Neural cell (in vitro differentiated cells): ENCODE measurements at regions not wholly inside any gene's neighbourhood (a gene's known extent, or its start where the extent isn't known, plus 50 kb on each side); places are given as distances from the start of the nearest gene placed in this dataset.

Experiments used
- H2AFZ ChIP-seq: fragments of 200-600, 300-800 bp; sonication (generic), shearing (Covaris generic); 2 replicates; pipeline ENCODE4 v1.6.0; 2014; ENCODE audit warnings: low read depth, mild to moderate bottlenecking, antibody characterized with exemption, low read length, moderate library complexity
- H3F3A ChIP-seq: fragments of 200-600 bp; shearing (Covaris generic); 2 replicates; pipeline ENCODE4 v1.6.1; 2016; ENCODE audit warnings: mild to moderate bottlenecking, moderate library complexity, mixed read lengths, antibody characterized with exemption, low read length; ENCODE audit not compliant: insufficient read depth, poor library complexity, severe bottlenecking
- H3K27ac ChIP-seq: fragments of 200-600, 300-800 bp; sonication (generic), shearing (Covaris generic); 2 replicates; pipeline ENCODE4 v1.5.1; 2014; ENCODE audit warnings: mild to moderate bottlenecking, low read length, moderate library complexity
- H3K27me3 ChIP-seq: fragments of 300-800, 200-600 bp; sonication (generic), shearing (Covaris generic); 2 replicates; pipeline ENCODE4 v1.6.0; 2014; ENCODE audit warnings: mild to moderate bottlenecking, low read depth, low read length, moderate library complexity; ENCODE audit not compliant: insufficient read depth
- H3K36me3 ChIP-seq: fragments of 300-800, 200-600 bp; sonication (generic), shearing (Covaris generic); 2 replicates; pipeline ENCODE4 v1.5.1; 2014; ENCODE audit warnings: mild to moderate bottlenecking, antibody characterized with exemption, low read length, moderate library complexity; ENCODE audit not compliant: insufficient read depth
- H3K4me2 ChIP-seq: fragments of 300-800, 200-600 bp; sonication (generic), shearing (Covaris generic); 2 replicates; pipeline ENCODE4 v1.6.0; 2014; ENCODE audit warnings: mild to moderate bottlenecking, low read length
- H3K4me3 ChIP-seq: fragments of 300-800, 200-600 bp; sonication (generic), shearing (Covaris generic); 2 replicates; pipeline ENCODE4 v1.5.1; 2014; ENCODE audit warnings: mild to moderate bottlenecking, low read length, moderate library complexity
- H3K79me2 ChIP-seq: fragments of 200-600 bp; shearing (Covaris generic); replicated peaks from 2 replicates; pipeline ENCODE4 v1.6.0; 2014; ENCODE audit warnings: mild to moderate bottlenecking, low read length, moderate library complexity; ENCODE audit not compliant: insufficient read depth
- H3K9ac ChIP-seq: fragments of 300-800, 200-600 bp; sonication (generic), shearing (Covaris generic); 2 replicates; pipeline ENCODE4 v1.6.1; 2016; ENCODE audit warnings: mild to moderate bottlenecking, low read length, mixed read lengths
- H3K9me2 ChIP-seq: fragments of 200-600 bp; shearing (Covaris generic); 2 replicates; pipeline ENCODE4 v1.6.1; 2016; ENCODE audit warnings: mild to moderate bottlenecking, low read length, mixed read lengths; ENCODE audit not compliant: insufficient read depth
- H3K9me3 ChIP-seq: fragments of 200-600, 300-800 bp; sonication (generic), shearing (Covaris generic); 2 replicates; pipeline ENCODE4 v1.6.1; 2016; ENCODE audit warnings: mild to moderate bottlenecking, mixed run types, low read length, moderate library complexity, mixed read lengths
- H4K20me1 ChIP-seq: fragments of 200-600 bp; shearing (Covaris generic); 2 replicates; pipeline ENCODE4 v1.6.1; 2016; ENCODE audit warnings: mild to moderate bottlenecking, mixed run types; ENCODE audit not compliant: insufficient read depth
- EP300 ChIP-seq: fragments of 450-650 bp; conservative IDR thresholded peaks from 2 replicates; pipeline ENCODE4 v1.6.1; 2014; ENCODE audit warnings: antibody characterized with exemption, mild to moderate bottlenecking, moderate library complexity; ENCODE audit not compliant: poor library complexity, severe bottlenecking
- EZH2 ChIP-seq: fragments of 200-600, 300-800 bp; shearing (Covaris generic), sonication (generic); IDR thresholded peaks from 2 replicates; pipeline ENCODE4 v1.6.1; 2014; ENCODE audit warnings: antibody characterized with exemption, low read length, borderline replicate concordance, mild to moderate bottlenecking; ENCODE audit not compliant: insufficient read depth, poor library complexity, severe bottlenecking
- MXI1 ChIP-seq: fragments of 450-650 bp; conservative IDR thresholded peaks from 2 replicates; pipeline ENCODE4 v1.6.1; 2014; ENCODE audit warnings: antibody characterized with exemption, mild to moderate bottlenecking; ENCODE audit not compliant: poor library complexity, severe bottlenecking
- POLR2AphosphoS5 ChIP-seq: IDR thresholded peaks from 2 replicates; pipeline ENCODE4 v1.6.1; 2012
- RAD21 ChIP-seq: fragments of 450-650 bp; conservative IDR thresholded peaks from 2 replicates; pipeline ENCODE4 v1.6.1; 2014; ENCODE audit warnings: antibody characterized with exemption, mild to moderate bottlenecking, moderate library complexity
- SMC3 ChIP-seq: fragments of 450-650 bp; conservative IDR thresholded peaks from 2 replicates; pipeline ENCODE4 v1.6.1; 2014; ENCODE audit warnings: antibody characterized with exemption, mild to moderate bottlenecking, moderate library complexity; ENCODE audit not compliant: poor library complexity
- TAF1 ChIP-seq: IDR thresholded peaks from 2 replicates; pipeline ENCODE4 v1.6.1; 2012; ENCODE audit warnings: low read depth
- TF ChIP-seq, protein P1 (sequence below): fragments of 450-650 bp; IDR thresholded peaks from 2 replicates; pipeline ENCODE4 v1.5.1; 2014; ENCODE audit warnings: antibody characterized with exemption, mild to moderate bottlenecking, moderate library complexity; ENCODE audit not compliant: poor library complexity, severe bottlenecking
- TF ChIP-seq, protein P2 (sequence below): IDR thresholded peaks from 2 replicates; pipeline ENCODE4 v1.6.1; 2012; ENCODE audit warnings: borderline replicate concordance

DNA sequence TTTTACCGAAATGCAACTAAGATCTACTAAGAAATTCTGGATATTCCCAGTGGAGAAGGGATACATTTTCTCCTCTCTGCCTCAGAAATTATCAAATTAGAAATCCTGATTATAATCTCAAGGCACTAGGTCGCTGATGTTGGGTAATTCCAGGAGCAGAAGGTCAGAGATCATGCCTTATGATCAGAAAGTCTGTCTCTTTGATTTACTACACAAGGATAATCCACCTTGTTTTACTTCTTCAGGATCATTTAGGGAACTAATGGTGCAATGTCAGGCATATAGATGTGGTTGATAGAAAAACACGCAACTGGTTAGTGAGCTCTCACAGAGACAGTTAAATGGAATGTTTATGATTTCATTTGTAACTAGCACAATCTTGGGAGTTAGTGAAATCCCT, 1069.7 kb downstream of the STIM2 start:
- Histone ChIP-seq H3K36me3 (no peaks in the 10 kb centered on the region), H3K4me2 (no peak overlapping the region), H3F3A (no peaks in the 10 kb centered on the region), H3K27ac (no peak overlapping the region), H3K27me3 (no peaks in the 10 kb centered on the region), H4K20me1 (no peaks in the 10 kb centered on the region), H3K4me3 (no peak overlapping the region), H2AFZ (no peak overlapping the region), H3K9me3 (no peaks in the 10 kb centered on the region), H3K79me2 (no peaks in the 10 kb centered on the region), H3K9ac (no peak overlapping the region), H3K9me2 (no peaks in the 10 kb centered on the region)
- TF ChIP-seq EP300, result no peak
- TF ChIP-seq SMC3, result no peak
- TF ChIP-seq, protein P1, sequence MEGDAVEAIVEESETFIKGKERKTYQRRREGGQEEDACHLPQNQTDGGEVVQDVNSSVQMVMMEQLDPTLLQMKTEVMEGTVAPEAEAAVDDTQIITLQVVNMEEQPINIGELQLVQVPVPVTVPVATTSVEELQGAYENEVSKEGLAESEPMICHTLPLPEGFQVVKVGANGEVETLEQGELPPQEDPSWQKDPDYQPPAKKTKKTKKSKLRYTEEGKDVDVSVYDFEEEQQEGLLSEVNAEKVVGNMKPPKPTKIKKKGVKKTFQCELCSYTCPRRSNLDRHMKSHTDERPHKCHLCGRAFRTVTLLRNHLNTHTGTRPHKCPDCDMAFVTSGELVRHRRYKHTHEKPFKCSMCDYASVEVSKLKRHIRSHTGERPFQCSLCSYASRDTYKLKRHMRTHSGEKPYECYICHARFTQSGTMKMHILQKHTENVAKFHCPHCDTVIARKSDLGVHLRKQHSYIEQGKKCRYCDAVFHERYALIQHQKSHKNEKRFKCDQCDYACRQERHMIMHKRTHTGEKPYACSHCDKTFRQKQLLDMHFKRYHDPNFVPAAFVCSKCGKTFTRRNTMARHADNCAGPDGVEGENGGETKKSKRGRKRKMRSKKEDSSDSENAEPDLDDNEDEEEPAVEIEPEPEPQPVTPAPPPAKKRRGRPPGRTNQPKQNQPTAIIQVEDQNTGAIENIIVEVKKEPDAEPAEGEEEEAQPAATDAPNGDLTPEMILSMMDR, result no peak
- TF ChIP-seq MXI1, result no peak
- no peak for TF ChIP-seq EZH2
- no peak for TF ChIP-seq RAD21
- TF ChIP-seq TAF1, result no peak
- TF ChIP-seq, protein P2, sequence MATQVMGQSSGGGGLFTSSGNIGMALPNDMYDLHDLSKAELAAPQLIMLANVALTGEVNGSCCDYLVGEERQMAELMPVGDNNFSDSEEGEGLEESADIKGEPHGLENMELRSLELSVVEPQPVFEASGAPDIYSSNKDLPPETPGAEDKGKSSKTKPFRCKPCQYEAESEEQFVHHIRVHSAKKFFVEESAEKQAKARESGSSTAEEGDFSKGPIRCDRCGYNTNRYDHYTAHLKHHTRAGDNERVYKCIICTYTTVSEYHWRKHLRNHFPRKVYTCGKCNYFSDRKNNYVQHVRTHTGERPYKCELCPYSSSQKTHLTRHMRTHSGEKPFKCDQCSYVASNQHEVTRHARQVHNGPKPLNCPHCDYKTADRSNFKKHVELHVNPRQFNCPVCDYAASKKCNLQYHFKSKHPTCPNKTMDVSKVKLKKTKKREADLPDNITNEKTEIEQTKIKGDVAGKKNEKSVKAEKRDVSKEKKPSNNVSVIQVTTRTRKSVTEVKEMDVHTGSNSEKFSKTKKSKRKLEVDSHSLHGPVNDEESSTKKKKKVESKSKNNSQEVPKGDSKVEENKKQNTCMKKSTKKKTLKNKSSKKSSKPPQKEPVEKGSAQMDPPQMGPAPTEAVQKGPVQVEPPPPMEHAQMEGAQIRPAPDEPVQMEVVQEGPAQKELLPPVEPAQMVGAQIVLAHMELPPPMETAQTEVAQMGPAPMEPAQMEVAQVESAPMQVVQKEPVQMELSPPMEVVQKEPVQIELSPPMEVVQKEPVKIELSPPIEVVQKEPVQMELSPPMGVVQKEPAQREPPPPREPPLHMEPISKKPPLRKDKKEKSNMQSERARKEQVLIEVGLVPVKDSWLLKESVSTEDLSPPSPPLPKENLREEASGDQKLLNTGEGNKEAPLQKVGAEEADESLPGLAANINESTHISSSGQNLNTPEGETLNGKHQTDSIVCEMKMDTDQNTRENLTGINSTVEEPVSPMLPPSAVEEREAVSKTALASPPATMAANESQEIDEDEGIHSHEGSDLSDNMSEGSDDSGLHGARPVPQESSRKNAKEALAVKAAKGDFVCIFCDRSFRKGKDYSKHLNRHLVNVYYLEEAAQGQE, result no peak
- TF ChIP-seq POLR2AphosphoS5, result no peak

DNA sequence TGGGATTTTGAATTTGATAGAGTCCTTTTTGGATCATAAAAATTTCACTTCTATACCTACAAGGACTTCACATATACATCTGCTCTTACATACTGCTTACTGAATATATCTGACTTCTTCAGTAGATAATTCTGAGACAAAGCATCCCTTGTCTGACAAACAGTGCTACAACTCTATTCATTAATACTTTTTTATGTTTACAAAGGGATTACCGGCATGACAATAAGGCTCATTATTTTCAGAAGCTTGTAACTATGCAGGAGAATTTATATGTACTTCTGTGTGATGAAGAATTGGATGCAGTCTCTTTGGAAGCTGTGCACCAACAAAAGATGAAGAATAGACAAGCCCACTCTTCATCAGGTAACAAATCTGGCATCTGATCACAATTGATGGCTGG, 1070.3 kb downstream of the STIM2 start:
- Histone ChIP-seq H3K27ac (no peak overlapping the region), H3K36me3 (no peaks in the 10 kb centered on the region), H3K9me2 (no peaks in the 10 kb centered on the region), H3K4me3 (no peak overlapping the region), H3K9ac (no peak overlapping the region), H3K9me3 (no peaks in the 10 kb centered on the region), H4K20me1 (no peaks in the 10 kb centered on the region), H3K79me2 (no peaks in the 10 kb centered on the region), H3K4me2 (no peak overlapping the region), H3K27me3 (no peaks in the 10 kb centered on the region), H2AFZ (no peak overlapping the region), H3F3A (no peaks in the 10 kb centered on the region)
- TF ChIP-seq MXI1, result no peak
- no peak for TF ChIP-seq EP300
- TF ChIP-seq EZH2, result no peak
- TF ChIP-seq, protein P1, result no peak
